Colon (tissue), 2 donors: ENCODE measurements at regions not wholly inside any gene's neighbourhood (a gene's known extent, or its start where the extent isn't known, plus 50 kb on each side); places are given as distances from the start of the nearest gene placed in this dataset.
"Not testable (repeated sequence)": the region's sequence is repeated elsewhere in the genome, so short reads cannot be mapped to it uniquely, and the experiment has no call there.

Source experiments
- FAIRE-seq: peaks from 2 replicates; lab custom pipeline; 2012; peaks lifted over from hg19 to GRCh38; lab: Jason Lieb, UNC
- donor health status: control.
- donor health status: control.

- FAIRE-seq, result no peak
Observed at GRCh38 chr6:18595774-18596530, 208.8 kb downstream of the RNF144B start.

- FAIRE-seq, result no peak
Observed at GRCh38 chr6:18596531-18596835, 209.3 kb downstream of the RNF144B start.

- FAIRE-seq, result no peak
Observed at GRCh38 chr6:18598551-18599264, 211.6 kb downstream of the RNF144B start.

- no peak for FAIRE-seq
Observed at GRCh38 chr6:18600255-18600654, 213.1 kb downstream of the RNF144B start.

- no peak for FAIRE-seq
Observed at GRCh38 chr6:18601516-18602020, 214.4 kb downstream of the RNF144B start.

- FAIRE-seq, result no peak
Observed at GRCh38 chr6:18602931-18603330, 215.8 kb downstream of the RNF144B start.

- no peak for FAIRE-seq
Observed at GRCh38 chr6:18603361-18603760, 216.2 kb downstream of the RNF144B start.

- FAIRE-seq, result no peak
Observed at GRCh38 chr6:18605841-18606240, 218.7 kb downstream of the RNF144B start.

GRCh38 chr6:18609715-18610114 lies 222.6 kb downstream of the RNF144B start:
- FAIRE-seq, result no peak

GRCh38 chr6:18613319-18613925 lies 226.3 kb downstream of the RNF144B start:
- no peak for FAIRE-seq

- FAIRE-seq, result no peak
Observed at GRCh38 chr6:18629571-18629970, 242.4 kb downstream of the RNF144B start.

- FAIRE-seq, result no peak
Observed at GRCh38 chr6:18632670-18633410, 245.7 kb downstream of the RNF144B start.

GRCh38 chr6:18634912-18635311 lies 247.8 kb downstream of the RNF144B start:
- FAIRE-seq, result no peak

- FAIRE-seq, result no peak
Observed at GRCh38 chr6:18640134-18640533, 253.0 kb downstream of the RNF144B start.

GRCh38 chr6:18640754-18641153 lies 253.6 kb downstream of the RNF144B start:
- FAIRE-seq, result no peak

GRCh38 chr6:18654821-18655220 lies 267.7 kb downstream of the RNF144B start:
- no peak for FAIRE-seq

GRCh38 chr6:18656506-18656905 lies 269.4 kb downstream of the RNF144B start:
- FAIRE-seq, result no peak

GRCh38 chr6:18659994-18660393 lies 272.8 kb downstream of the RNF144B start:
- FAIRE-seq, result not testable (repeated sequence)

GRCh38 chr6:18663011-18663410 lies 275.9 kb downstream of the RNF144B start:
- no peak for FAIRE-seq

GRCh38 chr6:18664401-18664800 lies 277.3 kb downstream of the RNF144B start:
- no peak for FAIRE-seq

GRCh38 chr6:18667612-18668011 lies 280.5 kb downstream of the RNF144B start:
- no peak for FAIRE-seq

GRCh38 chr6:18668994-18669393 lies 281.8 kb downstream of the RNF144B start:
- FAIRE-seq, result no peak

GRCh38 chr6:18672852-18673251 lies 285.7 kb downstream of the RNF144B start:
- FAIRE-seq, result no peak
